GM18870 (cell line): ENCODE measurements at regions not wholly inside any gene's neighbourhood (a gene's known extent, or its start where the extent isn't known, plus 50 kb on each side); places are given as distances from the start of the nearest gene placed in this dataset.
"Not testable (repeated sequence)": the region's sequence is repeated elsewhere in the genome, so short reads cannot be mapped to it uniquely, and the experiment has no call there.

Source experiments
- ATAC-seq: cut with Tn5 transposase; IDR thresholded peaks from one replicate; pipeline ENCODE4 v1.9.1; 2021; ENCODE audit warnings: moderate library complexity; ENCODE audit not compliant: unreplicated experiment

DNA sequence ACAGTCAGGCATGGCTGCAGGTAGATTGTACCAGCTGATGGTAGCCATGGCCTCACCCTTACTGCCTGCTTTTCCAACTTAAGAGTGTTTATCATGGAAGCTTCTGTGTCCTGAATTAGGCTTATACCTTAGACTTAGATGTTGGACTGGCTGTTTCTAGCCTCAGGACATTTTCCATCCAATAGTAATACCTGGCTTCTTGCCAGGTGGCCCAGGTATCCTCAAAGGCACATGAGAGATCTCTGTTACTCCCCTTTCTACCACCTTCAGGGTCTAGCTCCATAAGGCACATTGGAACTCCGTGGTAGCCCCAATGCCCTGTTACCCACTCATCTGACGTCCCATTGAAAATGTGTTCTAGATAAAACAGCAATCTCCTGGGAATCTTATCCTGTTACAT lies 407.5 kb downstream of the SPRY2 start:
- no peak for ATAC-seq

DNA sequence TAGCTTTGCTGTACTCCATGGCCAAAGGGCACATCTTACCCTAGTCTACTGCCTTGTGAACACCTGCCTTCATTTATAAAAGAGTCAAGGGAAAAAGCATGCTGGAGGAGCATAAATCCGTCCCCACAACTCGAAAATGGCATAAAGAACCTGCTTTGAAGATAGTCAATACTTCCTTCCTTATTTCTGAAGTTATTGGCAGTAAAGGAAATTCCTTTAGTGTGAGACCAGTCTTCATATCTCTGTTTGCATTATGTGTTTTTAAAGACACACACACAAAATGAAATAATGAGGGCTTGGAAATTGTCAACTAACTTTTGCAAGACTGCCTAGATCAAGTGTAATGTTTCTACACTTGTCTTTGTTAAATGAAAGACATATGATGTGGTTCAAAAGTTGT lies 408.4 kb downstream of the SPRY2 start:
- no peak for ATAC-seq

DNA sequence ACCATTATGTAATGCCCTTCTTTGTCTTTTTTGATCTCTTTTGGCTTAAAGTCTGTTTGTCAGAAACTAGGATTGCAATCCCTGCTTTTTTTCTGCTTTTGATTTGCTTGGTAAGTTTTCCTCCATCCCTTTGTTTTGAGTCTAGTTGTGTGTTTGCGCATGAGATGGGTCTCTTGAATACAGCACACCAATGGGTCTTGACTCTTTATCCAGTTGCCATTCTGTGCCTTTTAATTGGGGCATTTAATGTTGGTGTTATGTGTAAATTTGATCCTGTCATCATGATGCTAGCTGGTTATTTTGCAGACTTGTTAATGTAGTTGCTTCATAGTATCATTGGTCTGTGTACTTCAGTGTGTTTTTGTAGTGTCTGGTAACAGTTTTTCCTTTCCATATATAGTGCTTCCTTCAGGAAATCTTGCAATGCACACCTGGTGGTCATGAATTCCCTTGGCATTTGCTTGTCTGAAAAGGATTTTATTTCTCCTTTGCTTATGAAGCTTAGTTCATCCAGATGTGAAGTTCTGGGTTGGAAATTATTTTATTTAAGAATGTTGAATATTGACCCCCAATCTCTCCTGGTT lies 416.9 kb downstream of the SPRY2 start:
- ATAC-seq, result not testable (repeated sequence)

DNA sequence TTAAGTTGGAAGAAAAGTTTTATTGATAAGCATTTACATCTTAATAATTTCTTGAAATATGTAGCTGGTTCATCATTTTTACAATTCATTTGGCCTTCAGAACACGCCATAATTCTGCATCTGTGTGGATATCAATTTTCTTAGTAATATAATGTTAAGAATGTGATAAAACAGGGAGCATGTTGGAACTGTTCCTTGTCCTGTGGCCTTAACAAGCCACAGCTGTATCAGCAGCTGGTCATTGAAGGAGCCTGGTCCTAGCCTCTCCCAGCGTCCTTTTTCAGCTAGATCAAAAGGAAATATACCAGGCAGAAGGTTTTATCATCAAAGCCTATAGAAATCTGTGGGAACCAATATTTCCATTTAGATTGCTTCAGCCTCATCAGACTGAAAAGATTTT lies 421.8 kb downstream of the SPRY2 start:
- ATAC-seq, result no peak

DNA sequence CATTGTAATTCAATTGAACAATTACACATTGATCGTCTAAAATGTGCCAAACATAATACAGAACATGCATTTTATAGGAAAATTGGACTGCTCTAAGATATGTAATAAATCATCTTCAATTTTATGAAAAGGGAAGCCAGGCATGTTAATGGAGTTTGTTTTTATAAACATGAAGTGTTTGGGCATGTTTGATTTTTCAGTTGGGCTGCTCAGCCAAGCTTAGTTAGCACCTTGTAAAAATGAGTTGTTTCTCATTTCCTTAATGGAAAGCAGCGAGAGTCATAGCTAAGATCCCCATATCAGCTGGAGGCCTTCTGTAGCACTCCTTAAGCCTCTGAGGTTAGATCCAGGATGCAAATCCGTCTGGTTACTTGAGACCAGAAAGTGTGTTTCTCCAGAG lies 422.3 kb downstream of the SPRY2 start:
- no peak for ATAC-seq

DNA sequence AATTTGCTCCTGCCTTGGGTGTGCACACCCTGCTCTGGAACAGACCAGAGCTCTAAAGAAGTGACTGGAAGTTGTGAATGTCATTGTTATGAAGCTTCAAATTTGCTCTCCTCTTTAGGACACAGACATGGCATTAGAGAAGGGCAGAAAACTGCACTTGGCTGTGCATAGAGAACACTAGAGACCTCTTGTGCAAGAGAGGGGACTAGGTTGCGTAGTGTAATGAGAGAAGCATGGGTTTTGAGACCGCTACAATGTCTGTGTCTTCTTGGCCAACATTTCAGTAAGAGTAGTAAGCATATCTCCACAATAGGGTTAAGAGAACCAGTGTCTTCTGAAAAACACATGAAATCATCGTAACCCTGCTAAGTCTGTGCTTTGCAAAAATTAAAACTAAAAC lies 423.3 kb downstream of the SPRY2 start:
- ATAC-seq, result no peak

DNA sequence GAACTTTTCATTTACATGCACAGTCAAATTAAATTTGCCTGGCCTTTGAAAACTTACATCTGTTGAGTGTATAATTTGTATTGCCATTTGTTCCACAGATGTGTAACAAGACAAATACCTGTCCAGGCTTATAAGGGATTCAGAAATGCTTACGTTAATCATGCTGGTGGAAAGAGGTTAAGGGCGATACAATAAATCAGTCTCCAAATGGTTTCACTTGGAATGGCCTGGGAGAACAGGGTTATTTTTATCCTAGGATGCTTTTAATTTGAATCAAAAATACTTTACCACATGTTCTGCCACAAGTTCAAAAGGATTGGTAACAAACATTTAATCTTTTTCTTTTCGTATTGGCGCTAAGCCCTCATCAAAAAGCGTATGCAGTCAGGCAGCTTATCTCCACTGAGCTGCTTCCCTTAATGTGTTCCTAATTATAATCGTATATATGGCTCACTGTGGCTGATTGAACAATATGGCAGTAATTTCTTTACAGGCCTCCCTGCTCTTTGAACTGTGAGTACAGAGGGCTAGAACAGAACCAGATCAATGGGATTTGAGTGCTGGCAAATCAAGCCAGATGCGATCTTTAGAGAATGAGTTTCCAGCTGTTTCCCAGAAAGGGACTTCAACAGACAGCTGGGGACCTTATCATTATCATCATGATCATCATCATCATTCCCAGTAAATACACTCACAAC lies 425.7 kb downstream of the SPRY2 start:
- ATAC-seq, result no peak

DNA sequence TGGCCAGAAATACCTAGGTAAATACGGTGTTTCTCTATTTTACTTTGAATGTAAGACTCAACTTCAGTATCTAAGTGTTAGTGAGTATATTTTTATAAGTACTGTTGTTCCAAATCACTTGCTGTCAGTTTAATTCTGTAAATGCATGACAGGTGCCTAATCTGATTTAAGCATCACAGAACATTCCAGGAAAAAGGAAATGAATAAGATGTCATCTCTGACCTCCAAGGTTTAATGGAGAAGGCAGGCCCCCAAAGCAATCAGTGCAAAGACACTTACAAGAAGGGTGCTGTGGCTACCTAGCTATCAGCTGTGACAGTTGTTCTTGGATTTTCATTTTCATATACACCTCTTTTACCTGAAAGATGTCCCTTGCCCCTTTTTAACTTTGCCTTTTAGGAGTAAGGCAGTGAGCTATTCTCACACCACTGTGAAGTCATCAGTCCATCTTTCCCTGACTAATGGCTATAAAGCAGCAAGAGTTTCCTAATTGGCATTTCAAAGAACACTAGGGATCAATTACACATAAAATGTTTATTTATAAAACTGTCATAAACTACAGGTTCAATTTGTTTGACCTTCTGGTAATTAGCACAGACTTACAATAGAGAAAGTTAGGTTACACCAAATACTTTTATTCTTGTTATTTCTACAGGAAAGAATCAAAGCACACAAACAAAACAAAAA lies 427.6 kb downstream of the SPRY2 start:
- ATAC-seq, result no peak

DNA sequence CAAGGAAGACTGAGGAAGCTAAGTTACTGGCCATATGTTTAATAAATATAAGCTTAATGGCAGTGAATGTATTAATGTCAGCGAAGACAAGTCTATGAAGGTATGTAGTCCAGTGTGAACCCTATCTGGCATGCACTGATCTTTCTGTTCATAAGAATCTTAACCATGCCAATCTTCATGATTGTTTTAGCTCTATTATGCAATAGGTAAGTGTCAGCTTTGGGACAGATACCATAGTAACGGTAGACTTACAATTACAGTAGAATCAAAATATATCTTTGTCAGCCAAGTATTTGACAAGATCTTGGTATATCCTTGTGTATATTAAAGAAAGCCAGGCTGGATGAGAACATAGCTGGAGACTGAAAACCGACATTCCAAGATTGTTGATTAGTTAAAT lies 428.5 kb downstream of the SPRY2 start:
- ATAC-seq, result no peak

DNA sequence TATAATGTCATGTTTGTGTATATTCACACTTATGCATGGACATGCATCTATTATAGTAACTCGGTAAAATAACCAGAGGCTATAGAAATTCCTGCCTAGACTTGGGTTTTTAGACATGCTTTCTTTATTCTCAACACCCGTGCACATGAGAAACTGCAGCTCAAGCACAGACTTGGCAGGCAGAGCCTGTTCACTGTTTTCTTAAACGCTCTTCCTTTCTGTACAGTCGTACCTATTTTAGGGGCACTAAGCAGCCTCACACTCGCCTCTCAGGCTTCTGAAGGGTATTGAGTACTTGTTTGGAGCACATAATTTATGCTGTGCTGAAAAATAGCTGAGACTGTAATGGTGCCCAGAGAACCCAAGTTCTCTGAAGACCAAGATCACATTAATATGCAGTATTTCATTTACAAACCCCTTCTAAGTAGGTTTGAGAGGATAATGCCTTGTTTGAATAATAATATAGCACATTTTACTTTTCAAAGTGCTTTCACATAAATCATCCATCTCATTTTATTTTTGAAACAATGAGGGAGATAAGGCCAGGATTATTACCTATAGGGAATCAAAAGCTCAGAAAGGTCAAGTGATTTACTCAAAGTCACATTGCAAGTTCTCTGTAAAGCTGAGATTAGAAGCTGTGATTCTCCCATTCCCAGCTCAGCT lies 429.9 kb downstream of the SPRY2 start:
- no peak for ATAC-seq

DNA sequence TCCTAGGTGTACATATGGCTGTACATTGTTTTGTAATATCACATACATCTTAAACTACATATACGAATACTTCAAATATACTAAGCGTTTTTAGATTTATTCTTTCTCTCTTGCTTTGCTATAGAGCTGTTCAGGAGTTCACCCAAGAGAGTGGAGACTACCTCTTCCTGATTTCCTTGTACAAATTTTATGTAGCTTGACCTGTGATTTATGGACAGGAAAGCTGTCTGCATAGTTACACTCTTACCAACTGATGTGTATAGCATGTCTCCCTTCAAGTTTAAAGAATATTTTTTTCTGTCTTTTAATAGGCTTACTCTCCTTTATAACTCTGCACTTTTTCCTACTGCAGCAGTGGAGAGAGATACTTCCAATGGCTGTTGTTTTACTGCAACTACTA lies 428.7 kb downstream of the NDFIP2 start:
- ATAC-seq, result no peak

DNA sequence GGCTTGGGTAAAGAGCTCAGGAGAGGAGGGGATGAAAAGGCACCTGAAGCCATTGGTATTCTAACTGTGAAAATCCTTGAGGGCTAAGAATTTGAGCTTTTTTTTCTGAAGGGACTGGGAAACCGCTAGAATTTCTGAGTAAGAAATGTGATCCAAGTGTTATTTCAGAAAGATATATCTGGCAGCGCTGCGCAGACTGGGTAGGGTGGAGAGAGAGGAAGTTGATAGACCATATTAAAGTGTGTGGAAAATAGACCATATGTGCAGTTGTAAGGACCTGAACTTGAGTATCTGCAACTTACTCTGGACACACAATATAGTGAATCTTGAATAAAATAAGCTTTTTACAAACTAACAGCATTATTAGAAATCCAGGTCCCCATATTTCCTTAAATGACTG lies 427.4 kb downstream of the NDFIP2 start:
- ATAC-seq, result no peak

DNA sequence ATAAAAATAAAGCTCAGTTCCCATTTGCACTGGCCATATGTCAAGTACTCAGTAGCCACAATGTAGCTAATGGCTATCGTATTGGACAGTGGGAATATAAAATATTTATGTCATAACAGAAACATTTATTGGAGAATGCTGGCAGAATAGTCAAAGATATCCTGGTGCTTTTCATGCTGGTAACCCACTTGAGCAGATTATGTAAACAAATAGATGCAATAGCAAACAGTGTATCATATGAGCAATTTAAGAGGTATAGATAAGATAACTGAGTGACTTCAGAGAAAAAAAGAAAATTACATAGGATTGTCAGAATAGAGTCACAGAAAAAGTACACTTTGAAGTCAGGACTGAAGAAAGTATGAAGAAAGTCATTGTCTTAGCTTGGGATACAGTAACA lies 426.6 kb downstream of the NDFIP2 start:
- ATAC-seq, result no peak

DNA sequence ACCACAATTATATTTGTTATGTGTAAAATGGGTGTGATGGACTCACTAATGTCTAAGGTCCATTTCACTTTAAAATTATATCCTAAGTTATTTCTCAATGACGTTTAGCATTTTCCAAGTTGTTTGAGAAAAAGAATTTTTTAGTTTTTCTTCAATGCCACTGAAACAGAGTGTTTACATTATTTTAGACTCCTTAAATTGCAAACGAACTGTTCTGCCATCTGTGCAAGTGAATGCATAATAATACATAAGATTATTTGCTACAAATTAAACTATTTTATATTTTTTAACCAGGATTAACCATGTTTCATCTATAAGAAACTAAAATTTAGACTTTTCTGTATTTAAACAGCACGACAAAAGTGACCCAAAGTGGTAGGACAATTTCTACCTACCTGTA lies 425.4 kb downstream of the NDFIP2 start:
- ATAC-seq, result no peak

DNA sequence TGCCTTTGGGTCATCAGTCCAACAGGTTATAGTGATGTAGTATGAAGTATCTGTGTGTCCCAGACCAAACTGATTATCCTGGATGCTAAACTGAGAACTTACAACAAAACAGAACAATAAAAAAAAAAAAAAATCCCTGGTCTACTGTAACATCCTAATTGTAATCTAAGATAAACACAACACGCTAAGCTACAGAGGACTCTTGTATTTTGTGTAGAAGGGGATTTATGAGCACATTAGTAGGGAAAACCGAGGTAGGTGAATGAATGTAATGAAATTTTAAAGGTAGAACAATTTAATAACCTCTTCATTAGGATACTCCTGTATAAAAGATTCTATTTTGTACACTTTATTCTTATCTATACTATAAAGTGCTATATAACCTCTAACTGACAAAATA lies 424.1 kb downstream of the NDFIP2 start:
- no peak for ATAC-seq

DNA sequence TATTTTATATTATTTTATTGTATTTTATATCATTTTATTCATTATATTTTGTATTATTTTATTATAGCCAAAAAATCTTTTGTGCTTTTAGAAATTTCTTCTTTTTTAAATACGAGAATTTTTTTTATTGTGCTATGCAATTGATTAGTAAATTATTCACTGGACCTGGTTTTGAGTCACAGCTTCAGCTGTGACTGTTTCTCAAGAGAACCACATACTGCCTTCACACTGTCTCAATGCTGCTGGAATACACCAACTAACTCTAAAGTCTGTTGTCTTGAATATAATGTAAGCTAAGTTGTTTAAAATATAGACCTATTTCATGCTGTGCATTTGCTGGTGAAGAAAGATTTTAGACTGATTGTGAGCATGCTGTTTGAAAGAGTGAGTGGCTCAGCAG lies 423.6 kb downstream of the NDFIP2 start:
- no peak for ATAC-seq

DNA sequence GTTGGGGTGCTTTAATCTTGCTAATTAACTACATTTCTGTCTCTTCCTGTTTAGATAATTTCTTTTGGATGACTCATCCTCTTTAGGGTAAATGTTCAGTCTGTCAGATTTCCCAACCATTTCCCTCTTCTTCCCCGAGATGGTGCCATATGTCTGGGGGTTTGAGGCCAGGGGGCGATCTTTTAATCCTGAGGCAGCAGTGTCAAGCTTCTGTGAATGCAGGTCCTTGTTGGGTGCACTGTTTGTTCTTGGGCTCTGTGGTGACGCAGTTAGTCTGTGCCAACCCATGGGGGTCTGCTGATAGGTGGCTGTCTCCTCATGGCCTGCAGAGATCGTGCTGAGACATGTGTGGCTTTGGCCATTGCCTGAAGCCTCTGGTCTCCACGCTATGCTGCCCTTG lies 420.4 kb downstream of the NDFIP2 start:
- ATAC-seq, result no peak

DNA sequence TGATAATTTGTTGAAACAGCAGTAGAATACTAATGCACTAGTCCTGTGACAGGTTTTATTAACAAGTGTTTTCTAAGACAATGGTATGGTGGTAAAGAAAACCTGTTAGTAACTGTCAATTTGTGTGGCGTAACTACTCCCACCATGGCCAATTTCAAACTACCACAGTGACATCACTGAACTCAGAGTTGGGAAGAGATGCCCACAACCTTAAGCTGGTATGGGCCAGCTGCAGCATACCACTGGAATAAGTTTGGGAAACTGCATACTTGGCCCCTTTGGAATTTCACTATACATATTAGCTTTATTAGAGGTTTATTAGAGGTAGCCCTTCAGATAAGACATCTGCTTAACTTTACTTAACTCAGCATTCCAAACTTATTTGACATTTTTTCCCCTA lies 419.4 kb downstream of the NDFIP2 start:
- no peak for ATAC-seq

DNA sequence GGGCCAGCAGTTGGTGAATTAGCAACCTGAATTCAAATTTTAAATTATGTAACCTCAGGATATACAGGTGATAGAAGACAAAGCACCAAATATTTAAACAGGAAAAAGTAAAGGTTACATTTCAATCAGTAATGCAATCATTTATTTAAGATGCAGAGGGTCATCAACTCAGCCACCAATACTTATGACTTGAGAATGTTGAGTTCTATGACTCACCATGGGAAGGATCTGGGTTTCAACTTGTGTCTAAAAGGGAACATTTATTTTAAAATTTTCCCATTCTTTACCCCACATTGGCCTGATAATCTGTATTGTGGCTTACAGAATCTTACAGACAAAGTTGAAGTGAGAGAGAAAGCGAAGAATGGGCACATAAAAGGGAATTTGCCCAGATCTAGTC lies 418.0 kb downstream of the NDFIP2 start:
- ATAC-seq, result no peak

DNA sequence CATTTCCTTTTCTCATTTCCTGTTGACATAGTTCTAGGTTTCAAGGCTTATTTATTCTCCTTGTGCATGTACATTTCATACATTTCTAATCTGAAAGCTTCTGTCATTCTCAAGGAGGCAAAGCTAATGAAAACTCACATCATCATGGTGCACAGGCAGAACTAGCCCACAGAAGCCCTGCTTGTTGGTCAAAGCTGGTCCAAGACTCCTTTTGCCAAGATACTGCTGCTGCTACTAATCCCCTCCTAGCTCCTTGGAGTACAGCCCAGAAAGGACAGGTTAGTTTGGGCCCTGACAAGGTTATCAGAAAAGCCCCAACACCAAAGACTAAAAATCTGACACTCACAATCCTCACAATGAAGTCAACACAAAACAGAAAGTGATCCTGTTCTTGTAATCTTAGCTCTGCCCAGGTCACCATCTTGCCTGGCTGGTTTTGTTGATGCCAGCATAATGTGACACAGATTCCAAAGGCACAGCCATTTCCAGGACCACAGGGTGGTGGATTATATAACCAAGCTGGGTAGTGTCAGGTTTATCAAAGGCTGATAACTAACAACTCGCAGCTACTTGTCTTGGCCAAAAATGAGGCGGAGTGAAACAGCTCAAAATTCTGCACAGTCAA lies 417.4 kb downstream of the NDFIP2 start:
- ATAC-seq, result no peak

DNA sequence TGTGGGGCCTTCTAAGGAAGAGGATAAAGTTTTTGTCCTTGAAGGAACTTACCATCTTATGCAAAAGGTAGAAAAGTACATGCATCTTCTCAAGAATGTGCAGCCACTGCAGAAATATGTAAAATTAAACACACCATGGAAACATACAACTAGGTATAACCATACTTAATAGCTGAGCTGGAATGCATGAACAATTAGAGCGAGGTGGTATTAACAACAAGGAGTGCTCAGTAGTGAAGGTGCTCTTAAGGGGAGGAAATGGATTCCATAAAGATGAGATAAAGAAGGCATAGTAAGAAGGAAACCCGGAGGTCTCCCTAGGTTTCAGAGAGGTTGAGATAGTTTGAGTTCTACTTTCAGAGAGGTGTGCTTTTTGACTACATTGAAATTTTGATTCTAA lies 415.9 kb downstream of the NDFIP2 start:
- ATAC-seq, result no peak

DNA sequence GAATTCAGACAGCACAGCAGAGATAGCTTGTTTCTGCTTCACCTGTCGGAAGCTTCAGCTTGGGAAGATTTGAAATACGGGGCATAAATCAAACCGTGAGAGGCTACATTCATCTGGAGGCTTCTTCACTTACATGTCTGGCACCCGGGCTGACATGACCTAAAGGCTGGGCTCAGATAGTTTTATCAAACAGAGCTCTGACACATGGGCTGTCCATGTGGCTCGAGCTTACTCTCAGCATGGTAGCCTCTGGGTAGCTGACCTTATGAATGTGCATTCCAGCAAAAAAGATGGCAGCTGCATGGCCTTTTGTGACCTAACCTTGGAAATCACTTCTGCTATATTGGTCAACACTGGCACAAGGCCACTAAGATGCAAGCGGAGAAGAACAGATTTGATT lies 414.5 kb downstream of the NDFIP2 start:
- ATAC-seq, result no peak
